IMR-90 (cell line): ENCODE measurements at regions not wholly inside any gene's neighbourhood (a gene's known extent, or its start where the extent isn't known, plus 50 kb on each side); places are given as distances from the start of the nearest gene placed in this dataset.

ENCODE experiments used
- ATAC-seq: fragments of 200-7000 bp; cut with Tn5 transposase; 2 replicates; pipeline ENCODE4 v1.9.1; 2020; ENCODE audit warnings: low read depth, mild to moderate bottlenecking, moderate library complexity
- BruUV-seq: library from RNA; stranded (reverse); fragments of 400-500 nt; replicated peaks from 2 replicates; lab custom pipeline; 2021; lab: Mats Ljungman, UMichigan
- CTCF ChIA-PET: fragments of 300-600 bp; formaldehyde crosslinking; extraction: SDS; loops from one replicate; lab custom pipeline; 2021; ENCODE audit warnings: antibody characterized with exemption; lab: Yijun Ruan, JAX
- POLR2A ChIA-PET: fragments of 300-600 bp; sonication (Branson Sonifier 250); formaldehyde crosslinking; loops from one replicate; lab custom pipeline; 2022; ENCODE audit warnings: antibody characterized with exemption; ENCODE audit not compliant: unreplicated experiment; lab: Charles Lee
- DNase-seq: peaks from one replicate; pipeline ENCODE4 v3.0.0; 2013
- H2AFZ ChIP-seq: replicated peaks from 2 replicates; pipeline ENCODE3; 2013; ENCODE audit warnings: low read length, mild to moderate bottlenecking; ENCODE audit not compliant: poor library complexity
- H2AK5ac ChIP-seq: 2 replicates; pipeline ENCODE4 v1.6.1; 2013; ENCODE audit warnings: low read depth, low read length, inconsistent platforms
- H2AK9ac ChIP-seq: replicated peaks from 2 replicates; pipeline ENCODE3; 2013; ENCODE audit warnings: mild to moderate bottlenecking, low read depth, low read length, moderate library complexity; ENCODE audit not compliant: poor library complexity
- H2BK120ac ChIP-seq: 2 replicates; pipeline ENCODE4 v1.6.1; 2013; ENCODE audit warnings: low read depth, low read length, inconsistent platforms
- H2BK15ac ChIP-seq: 3 replicates; pipeline ENCODE4 v1.6.1; 2013; ENCODE audit warnings: low read depth, low read length, inconsistent platforms
- H2BK20ac ChIP-seq: 2 replicates; pipeline ENCODE4 v1.6.1; 2013; ENCODE audit warnings: low read depth, mild to moderate bottlenecking, inconsistent platforms, low read length, moderate library complexity
- H2BK5ac ChIP-seq: 2 replicates; pipeline ENCODE4 v1.6.1; 2013; ENCODE audit warnings: mild to moderate bottlenecking, low read depth, low read length, inconsistent platforms; ENCODE audit not compliant: poor library complexity, severe bottlenecking
- H3K14ac ChIP-seq: replicated peaks from 2 replicates; pipeline ENCODE4 v1.6.1; 2013; ENCODE audit warnings: low read depth, low read length, inconsistent platforms
- H3K18ac ChIP-seq: 2 replicates; pipeline ENCODE4 v1.6.1; 2013; ENCODE audit warnings: low read depth, low read length, control low read depth
- H3K23ac ChIP-seq: 2 replicates; pipeline ENCODE4 v1.6.1; 2013; ENCODE audit warnings: low read depth, low read length, inconsistent platforms
- H3K27ac ChIP-seq: 2 replicates; pipeline ENCODE4 v1.5.1; 2013; ENCODE audit warnings: mild to moderate bottlenecking, control low read depth, low read length; ENCODE audit not compliant: insufficient read depth
- H3K27me3 ChIP-seq: 2 replicates; pipeline ENCODE4 v1.6.1; 2013; ENCODE audit warnings: low read length; ENCODE audit not compliant: control insufficient read depth, insufficient read depth
- H3K36me3 ChIP-seq: 2 replicates; pipeline ENCODE4 v1.6.1; 2013; ENCODE audit warnings: low read length, mixed read lengths; ENCODE audit not compliant: control insufficient read depth, insufficient read depth
- H3K4ac ChIP-seq: 2 replicates; pipeline ENCODE4 v1.6.1; 2013; ENCODE audit warnings: low read depth, low read length, inconsistent platforms
- H3K4me1 ChIP-seq: 2 replicates; pipeline ENCODE4 v1.6.1; 2013; ENCODE audit warnings: low read length, mixed read lengths; ENCODE audit not compliant: control insufficient read depth, insufficient read depth
- H3K4me2 ChIP-seq: 2 replicates; pipeline ENCODE4 v1.6.1; 2013; ENCODE audit warnings: low read depth, mild to moderate bottlenecking, control low read depth, low read length, moderate library complexity
- H3K4me3 ChIP-seq: 2 replicates; pipeline ENCODE4 v1.5.1; 2013; ENCODE audit warnings: low read depth, mild to moderate bottlenecking, control low read depth, low read length, moderate library complexity; ENCODE audit not compliant: insufficient read depth
- H3K56ac ChIP-seq: 2 replicates; pipeline ENCODE4 v1.6.1; 2013; ENCODE audit warnings: low read length, inconsistent platforms; ENCODE audit not compliant: insufficient read depth; ENCODE audit errors: extremely low read depth
- H3K79me1 ChIP-seq, 2 experiments: 2 replicates each; pipeline ENCODE4 v1.6.1; 2013; ENCODE audit warnings: low read length in 2 of 2, inconsistent platforms in 1 of 2, low read depth in 1 of 2
- H3K9ac ChIP-seq: 2 replicates; pipeline ENCODE4 v1.6.1; 2013; ENCODE audit warnings: low read depth, low read length, control low read depth
- H3K9me1 ChIP-seq: 2 replicates; pipeline ENCODE4 v1.6.1; 2013; ENCODE audit warnings: low read length, inconsistent platforms; ENCODE audit not compliant: insufficient read depth
- H3K9me3 ChIP-seq: 2 replicates; pipeline ENCODE4 v1.6.1; 2013; ENCODE audit warnings: low read length; ENCODE audit not compliant: control insufficient read depth, insufficient read depth
- H4K20me1 ChIP-seq: 2 replicates; pipeline ENCODE4 v1.6.1; 2013; ENCODE audit warnings: low read length, inconsistent platforms; ENCODE audit not compliant: insufficient read depth
- H4K5ac ChIP-seq: 2 replicates; pipeline ENCODE4 v1.6.1; 2013; ENCODE audit warnings: mild to moderate bottlenecking, low read depth, low read length, control low read depth
- H4K8ac ChIP-seq, 2 experiments: 2 replicates each; pipeline ENCODE4 v1.6.1; 2013; ENCODE audit warnings: low read depth in 2 of 2, low read length in 2 of 2, control low read depth in 1 of 2, inconsistent platforms in 1 of 2
- H4K91ac ChIP-seq: 2 replicates; pipeline ENCODE4 v1.6.1; 2013; ENCODE audit warnings: low read depth, low read length, inconsistent platforms; ENCODE audit not compliant: insufficient read depth
- BHLHE40 ChIP-seq: fragments of 150-350 bp; IDR thresholded peaks from 2 replicates; pipeline ENCODE4 v1.6.1; 2016; ENCODE audit warnings: mild to moderate bottlenecking, low read depth, low read length
- CEBPB ChIP-seq: IDR thresholded peaks from 2 replicates; pipeline ENCODE4 v1.6.1; 2012; ENCODE audit warnings: low read depth, low read length, improper control_type of control experiment
- CHD1 ChIP-seq: IDR thresholded peaks from 2 replicates; pipeline ENCODE4 v1.6.1; 2012; ENCODE audit warnings: low read depth, low read length, improper control_type of control experiment
- CTCF ChIP-seq: conservative IDR thresholded peaks from 2 replicates; pipeline ENCODE4 v1.5.1; 2012; ENCODE audit warnings: mild to moderate bottlenecking, low read depth, low read length, improper control_type of control experiment
- ELK1 ChIP-seq: fragments of 150-350 bp; IDR thresholded peaks from 2 replicates; pipeline ENCODE4 v1.6.1; 2016; ENCODE audit warnings: low read depth, mild to moderate bottlenecking, low read length, moderate library complexity, borderline replicate concordance
- FOS ChIP-seq: fragments of 150-350 bp; IDR thresholded peaks from 2 replicates; pipeline ENCODE4 v1.6.1; 2016; ENCODE audit warnings: low read depth, low read length
- MAFK ChIP-seq: IDR thresholded peaks from 2 replicates; pipeline ENCODE4 v1.6.1; 2012; ENCODE audit warnings: low read depth, low read length, improper control_type of control experiment
- MAZ ChIP-seq: IDR thresholded peaks from 2 replicates; pipeline ENCODE4 v1.6.1; 2012; ENCODE audit warnings: low read depth, mild to moderate bottlenecking, low read length, improper control_type of control experiment, moderate library complexity, borderline replicate concordance
- MXI1 ChIP-seq: IDR thresholded peaks from 2 replicates; pipeline ENCODE4 v1.6.1; 2012; ENCODE audit warnings: low read depth, mild to moderate bottlenecking, low read length, moderate library complexity, borderline replicate concordance
- NFE2L2 ChIP-seq: fragments of 150-350 bp; IDR thresholded peaks from 2 replicates; pipeline ENCODE4 v1.6.1; 2016; ENCODE audit warnings: low read depth, mild to moderate bottlenecking, low read length
- POLR2A ChIP-seq: IDR thresholded peaks from 2 replicates; pipeline ENCODE4 v1.6.1; 2012; ENCODE audit warnings: mild to moderate bottlenecking, low read depth, low read length
- RAD21 ChIP-seq: IDR thresholded peaks from 2 replicates; pipeline ENCODE4 v1.6.1; 2012; ENCODE audit warnings: low read length, improper control_type of control experiment
- RCOR1 ChIP-seq: IDR thresholded peaks from 2 replicates; pipeline ENCODE4 v1.6.1; 2012; ENCODE audit warnings: mild to moderate bottlenecking, low read length, improper control_type of control experiment; ENCODE audit not compliant: insufficient replicate concordance
- SMC3 ChIP-seq: fragments of 150-350 bp; IDR thresholded peaks from 2 replicates; pipeline ENCODE4 v1.6.1; 2016; ENCODE audit warnings: low read depth, mild to moderate bottlenecking, antibody characterized with exemption, low read length, moderate library complexity
- WGBS, 2 experiments: methylation state at CpG; one replicate each; pipeline versions ENCODE4 v1.1.5 to v1.1.7; 2013; ENCODE audit warnings: missing lambda C conversion rate in 2 of 2; ENCODE audit not compliant: insufficient read length in 1 of 2; ENCODE audit errors: extremely low coverage in 2 of 2; 5-methylcytosine and 5-hydroxymethylcytosine counted together
- dilution Hi-C: fragments of 300-500 bp; cut with HindIII; formaldehyde crosslinking; loops from one replicate; pipeline ENCODE4 v1.14.3; 2018; ENCODE audit warnings: low sequenced_read_pairs; ENCODE audit not compliant: unreplicated experiment
- in situ Hi-C: fragments of 300-500 bp; cut with MboI; formaldehyde crosslinking; loops from 3 replicates; pipeline ENCODE4 v1.14.3; 2019; ENCODE audit warnings: low sequenced_read_pairs, inconsistent platforms, mixed read lengths
- intact Hi-C: fragments of 100-400 bp; cut with micrococcal nuclease; formaldehyde crosslinking; loops from 2 replicates; pipeline ENCODE4 v1.10.0; 2022
- TF ChIP-seq, protein P1 (sequence below): fragments of 150-350 bp; IDR thresholded peaks from 2 replicates; pipeline ENCODE4 v1.6.1; 2017; ENCODE audit warnings: mild to moderate bottlenecking, antibody characterized with exemption, low read length, low read depth

GRCh38 chr1:10950316-10951172 lies 61.9 kb upstream of the TARDBP start:
- no peak overlapping the region for H2BK15ac ChIP-seq
- no peak overlapping the region for H2BK20ac ChIP-seq
- 77% methylated on average over 8 of the region's 17 CpGs; no CpG with 5 or more reads in 1 of the 2 experiments for WGBS, 2 experiments
- CTCF ChIA-PET: no interaction called here
- H3K9me3 ChIP-seq: peaks cover 9% of the 10 kb centered on the region
- no peak overlapping the region for H3K14ac ChIP-seq
- no TSS peak for BruUV-seq
- no peaks in the 10 kb centered on the region for H4K20me1 ChIP-seq
- no peak overlapping the region for H3K23ac ChIP-seq
- H2BK120ac ChIP-seq: no peak overlapping the region
- in situ Hi-C loops (no loop called here), dilution Hi-C loops (no loop called here), intact Hi-C loops (no loop called here)
- H3K27me3 ChIP-seq: peaks cover 27% of the 10 kb centered on the region
- no peak overlapping the region for H4K8ac ChIP-seq
- H2BK5ac ChIP-seq: no peak overlapping the region
- H3K18ac ChIP-seq: no peak overlapping the region
- no peak overlapping the region for H3K27ac ChIP-seq
- no peak overlapping the region for H3K9ac ChIP-seq
- no peak overlapping the region for H2AFZ ChIP-seq
- no peaks in the 10 kb centered on the region for H3K79me1 ChIP-seq
- POLR2A ChIA-PET: no interaction called here
- ATAC-seq: no peak
- no peak overlapping the region for H4K5ac ChIP-seq
- H3K4ac ChIP-seq: no peak overlapping the region
- H3K36me3 ChIP-seq: no peaks in the 10 kb centered on the region
- H3K9me1 ChIP-seq: no peaks in the 10 kb centered on the region
- no peak overlapping the region for H4K91ac ChIP-seq
- H3K56ac ChIP-seq: no peak overlapping the region
- no peak overlapping the region for H3K4me2 ChIP-seq
- no peak overlapping the region for H2AK9ac ChIP-seq
- no peak for DNase-seq
- no peaks in the 10 kb centered on the region for H3K4me1 ChIP-seq
- TF ChIP-seq MAZ (no peak), CHD1 (no peak), CTCF (no peak), FOS (no peak), POLR2A (no peak), BHLHE40 (no peak), RAD21 (no peak), MAFK (no peak), MXI1 (no peak), NFE2L2 (no peak), RCOR1 (no peak), ELK1 (no peak), SMC3 (no peak), CEBPB (no peak)
- TF ChIP-seq, protein P1, sequence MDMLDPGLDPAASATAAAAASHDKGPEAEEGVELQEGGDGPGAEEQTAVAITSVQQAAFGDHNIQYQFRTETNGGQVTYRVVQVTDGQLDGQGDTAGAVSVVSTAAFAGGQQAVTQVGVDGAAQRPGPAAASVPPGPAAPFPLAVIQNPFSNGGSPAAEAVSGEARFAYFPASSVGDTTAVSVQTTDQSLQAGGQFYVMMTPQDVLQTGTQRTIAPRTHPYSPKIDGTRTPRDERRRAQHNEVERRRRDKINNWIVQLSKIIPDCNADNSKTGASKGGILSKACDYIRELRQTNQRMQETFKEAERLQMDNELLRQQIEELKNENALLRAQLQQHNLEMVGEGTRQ: no peak
- H3K4me3 ChIP-seq: no peak overlapping the region
- H2AK5ac ChIP-seq: no peak overlapping the region
